A549 (cell line): ENCODE measurements at regions not wholly inside any gene's neighbourhood (a gene's known extent, or its start where the extent isn't known, plus 50 kb on each side); places are given as distances from the start of the nearest gene placed in this dataset.

Experiments used
- CBX8 ChIP-seq: fragments of 200-600 bp; sonication (generic); IDR thresholded peaks from 2 replicates; pipeline ENCODE4 v1.6.1; 2016
- CTCF ChIP-seq: fragments of >200 bp; sonication (Bioruptor Twin); formaldehyde crosslinking; IDR thresholded peaks from 3 replicates; pipeline ENCODE4 v1.5.1; 2016
- EP300 ChIP-seq, 2 experiments: fragments of >200 bp; sonication (Bioruptor Twin); formaldehyde crosslinking; IDR thresholded peaks; 2 replicates in 1 of 2; 3 replicates in 1 of 2; pipeline ENCODE4 v1.6.1; 2016 to 2017
- GATA3 ChIP-seq: IDR thresholded peaks from 2 replicates; pipeline ENCODE4 v1.6.1; 2012; ENCODE audit warnings: borderline replicate concordance
- HDAC2 ChIP-seq: fragments of 200-600 bp; sonication (generic); IDR thresholded peaks from 2 replicates; pipeline ENCODE4 v1.6.1; 2016
- MYC ChIP-seq: IDR thresholded peaks from 2 replicates; pipeline ENCODE4 v1.6.1; 2012; ENCODE audit warnings: mild to moderate bottlenecking, inconsistent platforms, low read length, improper control_type of control experiment, borderline replicate concordance
- NFE2L2 ChIP-seq: fragments of 150-350 bp; conservative IDR thresholded peaks from 2 replicates; pipeline ENCODE4 v1.6.1; 2014; ENCODE audit warnings: low read length
- PBX3 ChIP-seq: IDR thresholded peaks from 2 replicates; pipeline ENCODE4 v1.6.1; 2012
- POLR2A ChIP-seq: IDR thresholded peaks from 2 replicates; pipeline ENCODE4 v1.6.1; 2012; ENCODE audit warnings: mild to moderate bottlenecking, low read length
- TF ChIP-seq, protein P1 (sequence below): IDR thresholded peaks from 2 replicates; pipeline ENCODE4 v1.6.1; 2012

- no peak for TF ChIP-seq CTCF
- no peak for TF ChIP-seq PBX3
- no peak for TF ChIP-seq EP300 (IDR thresholded peaks at IDR 0.05)
- no peak for TF ChIP-seq HDAC2
- no peak for TF ChIP-seq MYC
- no peak for TF ChIP-seq POLR2A
- TF ChIP-seq CBX8: no peak
- no peak for TF ChIP-seq NFE2L2
- no peak for TF ChIP-seq GATA3
- TF ChIP-seq, protein P1, sequence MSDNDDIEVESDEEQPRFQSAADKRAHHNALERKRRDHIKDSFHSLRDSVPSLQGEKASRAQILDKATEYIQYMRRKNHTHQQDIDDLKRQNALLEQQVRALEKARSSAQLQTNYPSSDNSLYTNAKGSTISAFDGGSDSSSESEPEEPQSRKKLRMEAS: no peak
Measured at GRCh38 chr7:16028103-16028502, 341.6 kb upstream of the MEOX2 start.
